HG03280 (cell line): ENCODE measurements at regions not wholly inside any gene's neighbourhood (a gene's known extent, or its start where the extent isn't known, plus 50 kb on each side); places are given as distances from the start of the nearest gene placed in this dataset.
"Not testable (repeated sequence)": the region's sequence is repeated elsewhere in the genome, so short reads cannot be mapped to it uniquely, and the experiment has no call there.

Experiments used
- ATAC-seq: cut with Tn5 transposase; IDR thresholded peaks from one replicate; pipeline ENCODE4 v1.9.1; 2021; ENCODE audit warnings: mild to moderate bottlenecking, moderate library complexity; ENCODE audit not compliant: unreplicated experiment

DNA sequence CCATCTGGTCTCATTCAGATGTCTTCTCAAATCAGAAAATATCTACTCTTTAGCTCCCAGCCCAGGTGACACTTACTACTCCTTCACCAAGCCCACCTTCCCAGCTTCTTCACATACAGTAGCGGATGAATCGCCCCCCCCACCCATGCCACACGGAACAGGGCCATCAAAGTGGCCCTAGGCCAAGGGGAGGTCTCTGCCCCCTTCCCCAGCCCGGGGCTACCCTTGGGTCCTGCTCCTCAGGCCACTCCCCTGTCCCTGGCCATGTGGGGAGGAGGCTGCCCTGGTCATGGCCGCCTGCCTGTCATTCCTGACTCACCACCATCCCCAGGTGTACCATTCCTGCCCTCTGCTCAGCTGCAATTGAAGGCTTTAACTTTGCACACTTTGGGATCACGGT, 142.8 kb downstream of the NECTIN1 start:
- ATAC-seq: no peak

DNA sequence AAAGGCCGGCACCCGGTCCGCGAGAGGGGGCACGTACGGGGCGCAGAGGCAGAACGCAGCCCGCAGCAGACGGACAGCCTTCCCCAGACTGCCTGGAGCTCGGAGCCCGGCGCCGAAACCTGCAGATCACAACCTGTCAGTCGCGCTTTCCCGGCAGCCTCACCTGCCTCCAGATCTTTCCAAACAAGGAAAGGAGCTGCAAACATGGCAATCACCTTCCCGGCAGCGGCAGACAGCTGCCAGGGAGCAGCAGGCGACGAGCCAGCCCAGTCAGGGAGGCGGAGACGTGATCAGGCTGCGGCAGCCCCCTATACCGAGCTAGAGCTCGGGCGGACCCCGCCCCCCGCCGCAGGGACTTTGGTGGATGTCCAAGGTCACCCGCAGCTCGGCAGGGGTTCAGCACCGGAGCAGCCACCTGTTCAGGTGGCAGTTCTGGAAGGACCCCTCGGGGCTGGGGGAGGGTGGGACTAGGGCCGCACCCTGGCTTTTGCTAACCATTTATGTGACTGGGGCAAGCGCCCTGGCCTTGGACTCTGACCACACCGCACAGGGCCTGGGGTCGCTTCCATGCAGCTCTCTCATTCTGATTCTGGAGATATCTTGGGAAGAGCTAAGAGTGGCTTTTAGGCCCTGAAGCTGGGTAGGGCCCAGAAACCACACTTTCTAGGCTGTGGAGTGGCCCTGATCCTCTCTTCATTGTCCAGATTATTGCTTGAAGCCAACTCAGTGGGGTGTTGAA, 143.8 kb downstream of the NECTIN1 start:
- ATAC-seq: no peak

DNA sequence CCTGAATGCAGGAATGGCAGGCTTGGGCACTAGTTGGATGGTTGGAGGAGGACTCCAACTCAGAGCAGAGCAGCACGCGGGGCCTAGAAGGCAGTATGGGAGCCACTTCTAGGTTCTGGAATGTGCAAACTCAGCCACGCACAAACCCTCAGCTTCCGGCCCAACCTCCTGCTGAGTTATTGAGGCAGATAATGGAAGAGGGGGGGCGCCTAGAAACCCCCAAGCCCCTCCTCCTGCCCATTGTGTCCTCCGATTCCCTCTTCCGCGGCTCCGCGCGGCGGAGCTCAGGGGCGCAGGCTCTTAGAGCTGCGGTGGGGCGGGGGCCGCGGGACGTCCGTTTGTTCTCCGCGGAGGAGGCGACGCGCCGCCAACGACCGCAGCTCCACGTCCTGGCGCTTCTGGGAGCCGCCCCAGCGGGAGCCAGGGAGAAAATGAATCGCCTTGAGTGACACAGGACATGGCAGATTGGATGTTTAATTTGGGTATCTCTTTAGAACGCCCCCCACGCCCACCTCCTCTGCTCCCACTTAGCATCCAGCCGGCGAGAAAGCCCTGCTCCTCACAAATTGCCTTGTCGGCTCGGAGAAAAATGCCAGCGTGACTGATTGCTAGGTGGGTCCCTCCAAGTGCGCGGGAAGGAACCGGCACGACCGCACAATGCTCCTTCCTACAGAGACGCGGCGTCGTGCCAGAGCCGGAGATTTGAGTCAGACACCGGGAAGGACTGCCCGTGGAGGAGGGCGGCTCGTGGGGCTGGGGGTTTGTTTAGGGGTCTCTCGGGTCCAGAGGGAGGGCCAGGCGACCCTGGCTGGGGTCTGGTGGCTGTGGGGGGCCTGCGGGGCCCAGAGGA, 144.6 kb downstream of the NECTIN1 start:
- no peak for ATAC-seq

DNA sequence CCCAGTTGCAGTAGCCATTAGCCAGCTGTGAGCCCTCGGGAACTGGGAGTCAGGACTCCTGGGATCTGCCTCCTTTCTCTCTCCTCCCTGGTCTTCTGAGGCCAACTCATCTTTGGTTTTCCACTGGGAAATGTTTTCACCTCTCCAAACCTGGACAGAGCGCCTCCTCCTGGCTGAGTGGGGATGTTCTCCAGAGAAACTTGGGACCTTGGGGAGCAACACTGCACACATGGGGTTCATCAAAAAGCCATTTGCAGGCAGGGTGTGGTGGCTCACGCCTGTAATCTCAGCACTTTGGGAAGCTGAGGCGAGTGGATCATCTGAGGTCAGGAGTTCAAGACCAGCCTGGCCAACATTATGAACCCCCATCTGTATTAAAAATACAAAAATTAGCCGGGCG, 145.4 kb downstream of the NECTIN1 start:
- no peak for ATAC-seq

DNA sequence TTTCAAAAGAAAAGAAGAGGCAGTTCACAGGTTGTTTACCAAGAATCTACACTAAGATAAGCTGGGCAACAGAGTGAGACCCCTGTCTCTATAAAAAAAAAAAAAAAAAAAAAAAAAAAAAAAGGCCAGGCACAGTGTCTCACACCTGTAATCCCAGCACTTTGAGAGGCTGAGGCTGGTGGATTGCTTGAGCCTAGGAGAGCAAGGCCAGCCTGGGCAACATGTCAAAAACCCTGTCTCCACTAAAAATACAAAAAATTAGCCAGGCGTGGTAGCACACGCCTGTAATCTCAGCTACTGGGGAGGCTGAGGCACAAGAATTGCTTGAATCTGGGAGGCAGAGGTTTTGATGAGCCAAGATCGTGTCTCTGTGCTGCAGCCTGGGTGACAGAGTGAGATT, 147.6 kb downstream of the NECTIN1 start:
- not testable (repeated sequence) for ATAC-seq

DNA sequence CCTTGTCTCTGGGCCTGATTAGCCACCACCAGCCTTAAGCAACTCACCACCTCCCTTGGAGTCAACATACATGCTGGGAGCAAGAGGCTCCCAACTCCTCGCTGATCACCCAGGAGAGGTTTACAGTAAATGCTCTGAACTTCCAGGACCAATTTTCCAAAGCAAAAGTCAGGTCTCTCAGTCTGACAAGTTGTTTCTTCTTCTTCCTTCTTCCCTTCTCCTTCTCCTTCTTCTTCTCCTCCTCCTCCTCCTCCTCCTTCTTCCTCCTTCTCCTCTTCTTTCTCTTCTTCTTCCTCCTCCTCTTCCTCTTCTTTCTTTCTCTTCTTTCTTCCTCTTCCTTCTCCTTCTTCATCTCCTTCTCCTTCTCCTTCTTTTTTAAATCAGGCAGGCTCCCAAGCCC, 148.2 kb downstream of the NECTIN1 start:
- ATAC-seq: no peak

DNA sequence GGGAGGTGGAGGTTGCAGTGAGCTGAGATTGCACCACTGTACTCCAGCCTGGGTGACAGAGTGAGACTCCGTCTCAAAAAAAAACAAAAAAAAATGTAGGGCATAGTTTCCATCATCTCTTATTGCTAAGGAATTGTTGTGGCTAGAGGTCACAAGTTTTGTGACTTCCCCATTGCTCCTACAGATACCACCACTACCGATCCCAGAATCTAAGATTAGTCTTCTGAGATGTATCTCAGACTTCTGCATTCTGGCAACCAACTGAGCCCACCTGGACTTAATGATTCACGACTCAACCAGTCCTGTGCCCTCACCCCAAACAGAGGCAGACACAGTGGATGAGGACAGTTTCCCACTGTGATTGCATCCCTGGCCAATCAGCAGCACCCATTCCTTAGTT, 148.9 kb downstream of the NECTIN1 start:
- ATAC-seq: no peak

DNA sequence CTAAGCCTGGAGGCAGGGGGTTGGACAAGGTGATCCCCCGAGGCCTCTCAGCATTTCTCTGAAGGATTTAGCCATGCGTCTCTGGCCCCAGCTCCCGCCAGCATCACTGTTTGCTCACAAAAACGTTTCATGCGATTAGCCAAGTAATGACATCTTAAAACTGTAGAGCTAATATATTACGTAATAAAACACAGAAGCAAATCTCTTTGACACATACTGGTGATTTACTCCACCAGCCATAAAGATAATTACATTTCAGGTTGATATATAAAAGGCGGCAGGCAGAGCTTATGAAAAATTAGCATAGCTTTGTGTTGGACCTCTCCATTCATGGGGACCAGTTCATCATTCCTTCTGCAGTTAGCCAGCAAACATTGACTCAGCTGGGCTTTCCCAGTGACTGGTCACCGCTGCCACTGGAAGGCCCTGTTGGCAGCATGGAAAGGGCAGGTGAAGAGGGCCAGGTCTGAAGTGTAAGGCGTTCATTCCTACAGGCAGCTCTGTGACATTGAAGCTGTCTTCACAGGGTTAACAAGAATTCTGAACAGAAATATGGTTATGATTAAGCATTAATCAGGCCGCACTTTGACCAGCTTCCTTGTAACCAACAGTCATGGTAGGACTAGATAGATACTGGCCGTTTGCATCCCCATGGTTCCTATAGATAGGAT, 150.3 kb downstream of the NECTIN1 start:
- ATAC-seq: no peak

DNA sequence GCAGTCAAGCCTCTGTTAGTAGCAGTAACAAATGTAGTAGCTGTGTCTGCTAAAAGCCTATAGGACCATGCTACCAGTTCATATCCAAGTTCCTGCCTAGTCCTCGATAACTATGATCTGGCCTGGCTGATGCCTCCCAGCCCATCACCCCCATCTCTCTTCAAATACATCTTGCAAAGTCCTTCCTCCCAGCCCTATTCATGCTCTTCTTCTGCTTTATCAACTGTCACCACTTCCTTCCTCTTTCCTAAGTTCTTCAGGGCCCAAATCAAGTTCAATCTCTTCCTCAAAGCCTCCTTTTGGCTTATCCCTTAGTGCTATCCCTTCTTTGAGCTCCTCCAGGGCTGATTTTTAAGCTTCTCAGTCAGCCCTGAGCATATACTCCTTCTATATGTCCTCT, 150.9 kb upstream of the THY1 start:
- no peak for ATAC-seq

DNA sequence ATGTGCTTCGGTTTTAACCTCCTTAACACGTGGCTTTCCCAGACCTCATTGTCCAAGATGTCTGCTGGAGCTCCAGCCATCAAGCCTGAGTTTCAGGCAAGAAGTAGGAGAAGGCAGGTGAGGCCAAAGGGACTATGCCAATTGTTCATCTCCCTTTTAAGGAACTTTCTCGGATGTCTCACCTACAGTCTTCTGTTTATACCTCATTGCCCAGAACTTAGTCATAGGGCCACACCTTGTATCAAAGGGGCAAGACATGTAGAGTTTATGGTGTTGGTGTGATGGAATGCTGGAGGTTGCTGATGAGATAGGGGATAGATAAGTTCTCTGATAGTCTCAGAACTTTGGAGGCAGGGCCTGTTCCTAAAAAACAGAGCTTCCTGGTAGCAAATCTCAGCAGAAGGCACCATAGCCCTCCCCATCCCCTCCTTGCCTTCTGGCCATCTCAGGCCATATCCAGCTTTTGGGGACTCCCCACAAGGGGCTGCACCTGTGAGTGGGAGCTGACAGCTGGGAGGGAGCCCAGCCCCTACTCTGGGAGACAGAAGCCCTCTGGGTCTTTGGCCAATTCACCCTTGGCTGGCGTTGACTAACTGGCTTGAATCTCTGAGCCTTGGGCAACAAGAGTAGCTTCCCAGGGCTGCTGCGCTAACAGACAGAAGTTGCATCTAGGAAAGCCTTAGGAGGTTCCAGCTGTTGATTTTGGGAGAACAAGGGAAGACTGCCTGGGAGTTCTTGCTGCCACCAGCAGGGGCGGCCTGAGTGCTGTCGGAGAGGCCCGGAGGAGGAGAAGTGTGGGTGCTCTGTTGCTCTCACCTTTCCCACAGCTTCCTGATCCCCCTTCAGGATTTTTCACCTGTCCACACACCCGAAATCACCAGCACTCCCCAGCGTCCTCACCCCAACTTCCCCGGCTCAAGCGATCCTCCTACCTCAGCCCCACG, 149.8 kb upstream of the THY1 start:
- ATAC-seq: no peak

DNA sequence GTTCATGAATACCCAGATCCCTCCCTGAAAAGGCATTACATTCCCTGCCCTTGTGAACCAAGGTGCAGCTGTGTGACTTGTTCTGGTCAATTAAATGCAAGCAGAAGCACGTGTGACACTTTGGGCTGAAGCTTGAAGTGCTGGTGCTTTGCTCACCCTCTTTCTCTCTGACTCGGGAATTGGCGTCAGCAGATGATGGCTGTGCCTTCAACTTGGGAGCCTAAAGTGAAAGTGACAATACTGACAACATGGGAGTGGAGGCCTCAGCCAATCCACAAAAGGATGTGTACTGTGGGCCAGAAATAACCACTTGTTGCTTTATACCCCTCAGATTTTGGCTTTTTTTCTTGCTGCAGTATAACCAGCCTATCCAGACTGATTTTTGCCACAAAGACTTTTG, 148.3 kb upstream of the THY1 start:
- no peak for ATAC-seq

DNA sequence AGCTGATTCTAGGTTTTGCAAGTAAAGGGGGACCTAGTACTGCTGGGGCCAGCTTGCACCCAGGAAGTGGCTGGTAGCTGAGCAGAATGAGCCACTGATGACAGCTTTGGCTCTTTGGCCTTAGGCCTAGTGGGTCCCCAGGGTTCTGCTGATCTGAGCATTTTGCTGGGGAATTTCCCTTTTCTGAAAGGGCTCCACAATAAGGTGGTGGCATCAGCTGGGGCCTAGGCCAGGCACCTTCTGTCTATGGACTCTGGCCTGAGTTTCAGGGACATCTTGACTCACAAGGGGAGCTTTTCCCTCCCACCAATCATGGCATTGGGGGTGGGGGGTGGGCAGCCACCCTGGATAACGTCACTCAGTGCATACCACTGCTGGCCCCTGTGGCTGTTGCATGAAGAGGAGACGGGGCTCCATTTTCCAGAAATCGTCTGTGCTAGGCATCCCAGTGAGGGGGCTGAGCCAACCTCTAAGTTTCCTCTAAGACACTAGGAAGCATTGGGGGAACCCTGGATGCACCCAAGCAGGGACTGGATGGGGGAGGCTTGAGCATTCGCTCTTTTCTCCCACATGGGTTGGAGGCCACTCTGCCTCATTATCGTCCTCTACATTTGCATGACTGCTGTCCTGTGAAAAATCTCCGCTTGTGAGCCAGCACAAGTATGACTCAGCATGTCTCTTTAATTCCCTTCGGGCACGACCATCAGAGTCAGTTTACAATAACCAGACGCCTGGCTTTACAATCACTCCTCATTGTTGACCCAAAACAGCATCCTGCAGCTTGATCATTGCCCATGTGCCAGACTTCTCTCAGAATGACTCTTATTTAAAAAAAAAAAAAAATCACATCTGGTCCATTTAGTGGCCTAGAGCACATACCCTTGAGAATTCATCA, 145.0 kb upstream of the THY1 start:
- ATAC-seq: no peak

DNA sequence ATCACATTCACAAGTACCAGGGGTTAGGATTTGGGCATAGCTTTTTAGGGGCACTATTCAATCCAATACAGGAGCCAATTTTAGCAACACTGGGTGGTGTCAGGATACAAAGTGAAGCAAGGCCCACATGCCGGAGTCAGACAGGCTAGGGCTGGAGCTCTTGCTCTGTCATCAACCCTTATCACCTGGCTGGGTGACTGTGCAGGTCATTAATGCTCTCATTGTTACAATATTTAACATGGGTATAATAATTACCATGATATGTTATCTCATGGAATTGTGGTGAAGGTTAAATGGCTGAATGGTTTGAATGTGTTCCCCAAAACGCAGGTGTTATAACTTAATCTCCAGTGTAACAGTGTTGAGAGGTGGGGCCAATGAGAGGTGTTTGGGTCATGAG, 143.3 kb upstream of the THY1 start:
- no peak for ATAC-seq

DNA sequence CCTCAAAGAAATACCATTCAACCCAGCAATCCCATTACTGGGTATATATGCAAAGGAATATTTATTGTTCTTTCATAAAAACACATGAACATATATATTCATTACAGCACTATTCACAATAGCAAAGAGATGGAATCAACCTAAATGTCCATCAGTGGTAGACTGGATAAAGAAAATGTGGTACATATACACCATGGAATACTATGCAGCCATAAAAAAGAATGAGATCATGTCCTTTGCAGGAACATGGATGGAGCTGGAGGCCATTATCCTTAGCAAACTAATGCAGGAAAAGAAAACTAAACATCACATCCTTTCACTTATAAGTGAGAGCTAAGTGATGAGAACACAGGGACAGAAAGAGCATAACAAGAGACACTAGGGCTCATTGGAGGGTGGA, 142.7 kb upstream of the THY1 start:
- not testable (repeated sequence) for ATAC-seq

DNA sequence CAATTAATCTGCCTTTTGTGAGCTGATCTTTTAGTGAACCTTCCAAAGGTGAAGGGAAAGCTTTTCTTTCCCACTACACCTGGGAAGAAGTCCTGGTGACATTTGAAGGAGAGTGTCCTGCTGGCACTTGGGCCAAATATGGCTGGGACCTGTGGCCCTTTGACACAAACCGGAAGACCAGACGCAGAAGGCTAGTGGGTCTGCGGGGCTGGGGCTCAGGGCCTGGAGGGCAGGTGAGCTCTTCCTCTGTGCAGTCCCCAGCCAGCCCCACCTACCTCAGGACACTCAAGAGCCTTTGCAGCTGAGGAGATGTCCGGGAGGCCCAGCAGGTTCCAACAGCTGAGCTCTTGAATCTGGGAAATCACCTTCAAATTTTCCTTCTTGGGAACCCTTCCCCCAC, 138.0 kb upstream of the THY1 start:
- ATAC-seq: no peak

DNA sequence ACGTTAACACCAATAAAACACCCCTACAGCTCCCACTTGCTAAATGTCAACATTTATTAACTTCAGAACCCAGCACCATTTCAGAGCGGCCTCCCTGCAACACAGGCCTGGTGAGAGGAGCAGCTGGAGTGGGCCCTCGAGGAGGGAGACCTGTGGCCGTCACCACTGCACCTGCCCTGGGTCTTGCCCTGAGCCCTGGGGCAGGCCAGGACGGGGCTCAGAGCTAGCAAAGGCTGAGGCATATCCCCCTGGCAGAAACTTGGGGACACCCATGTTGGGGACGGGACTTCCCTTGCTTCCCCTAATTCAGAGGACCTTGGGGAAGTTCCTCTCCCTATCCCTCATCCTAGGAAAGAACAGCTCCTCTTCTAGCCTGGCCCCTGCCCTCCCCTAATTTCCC, 137.3 kb upstream of the THY1 start:
- no peak for ATAC-seq

DNA sequence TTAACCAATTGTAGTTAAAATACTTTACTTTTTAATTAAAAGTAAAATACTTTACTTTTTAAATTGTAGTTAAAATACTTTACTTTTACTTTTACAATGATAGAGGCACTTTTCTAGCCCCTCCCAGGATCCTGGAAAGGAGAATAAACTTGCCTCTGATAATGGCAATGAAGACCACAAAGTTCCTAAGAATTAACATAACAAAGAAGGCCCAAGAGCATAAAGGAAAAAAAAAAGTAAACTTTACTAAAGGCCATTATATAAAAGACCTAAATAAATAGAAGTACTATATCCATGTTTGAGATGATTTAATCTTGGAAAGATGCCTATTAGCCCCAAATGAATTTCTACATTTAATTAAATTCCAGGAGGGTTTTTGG, 129.1 kb upstream of the THY1 start:
- no peak for ATAC-seq

DNA sequence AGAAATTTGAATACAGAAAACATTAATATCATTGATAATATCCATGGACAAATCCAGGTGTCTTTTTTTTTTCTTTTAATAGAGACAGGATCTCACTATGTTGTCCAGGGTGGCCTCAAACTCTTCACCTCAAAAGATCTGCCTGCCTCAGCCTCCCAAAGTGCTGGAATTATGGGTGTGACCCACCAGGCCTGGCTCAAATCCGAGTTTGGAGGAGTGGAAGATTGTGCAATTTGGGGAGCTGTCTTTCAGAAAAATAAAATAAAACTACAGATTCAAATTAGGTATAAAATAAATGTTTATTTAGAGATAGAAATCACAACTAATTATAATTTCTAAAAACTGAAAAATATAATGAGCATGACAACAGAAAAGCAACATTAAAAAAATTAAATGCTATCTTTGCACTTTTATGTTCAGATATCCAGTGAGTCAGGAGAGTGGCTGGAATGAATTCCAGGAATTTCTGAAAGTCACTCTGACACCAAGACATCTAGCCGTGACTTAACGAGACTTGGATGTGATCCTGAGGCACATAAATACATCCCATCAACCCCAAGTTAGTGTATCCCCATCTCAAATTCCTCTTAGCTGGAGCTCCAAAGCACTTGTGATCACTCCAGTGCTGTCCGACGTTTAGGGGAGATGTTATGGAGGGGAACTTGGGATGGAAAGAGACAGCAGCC, 128.6 kb upstream of the THY1 start:
- ATAC-seq: no peak

DNA sequence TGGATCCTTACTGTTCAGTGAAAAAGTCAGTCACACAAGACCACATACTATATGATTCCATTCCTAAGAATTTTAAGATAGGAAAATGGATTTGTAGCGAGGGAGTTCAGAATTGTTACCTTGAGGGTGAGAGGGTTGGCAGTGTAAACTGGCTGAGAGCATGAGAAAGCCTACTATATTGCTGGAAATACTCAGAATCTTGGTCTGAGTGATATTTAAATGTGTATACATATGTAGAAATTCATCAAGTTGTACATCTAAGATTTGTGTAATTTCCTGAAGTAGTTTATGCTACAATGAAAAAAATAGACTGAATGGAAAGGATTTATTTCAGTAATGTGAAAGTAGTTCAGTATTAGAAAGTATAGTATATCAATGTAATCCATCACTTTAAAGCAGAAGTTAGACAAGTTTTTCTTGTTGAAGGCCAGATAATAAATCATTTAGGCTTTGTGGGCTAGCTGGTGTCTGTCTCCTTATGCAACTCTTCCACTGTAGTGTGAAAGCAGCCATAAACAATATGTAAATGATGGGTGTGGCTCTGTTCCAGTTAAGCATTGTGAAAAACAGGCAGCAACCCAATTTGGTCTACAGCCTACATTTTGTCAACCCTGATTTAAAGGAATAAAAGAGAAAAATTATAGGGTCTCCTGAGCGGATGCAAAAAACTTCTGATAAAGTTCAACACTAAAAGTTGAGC, 127.2 kb upstream of the THY1 start:
- ATAC-seq: no peak
